Mesodermal cell (in vitro differentiated cells): ENCODE measurements at regions not wholly inside any gene's neighbourhood (a gene's known extent, or its start where the extent isn't known, plus 50 kb on each side); places are given as distances from the start of the nearest gene placed in this dataset.

ENCODE experiments used
- H3K27ac ChIP-seq: 2 replicates; pipeline ENCODE4 v1.7.0; 2013; ENCODE audit warnings: mild to moderate bottlenecking, low read depth, low read length, moderate library complexity; ENCODE audit not compliant: severe bottlenecking
- H3K36me3 ChIP-seq: 2 replicates; pipeline ENCODE4 v1.7.1; 2013; ENCODE audit warnings: mild to moderate bottlenecking, low read length, moderate library complexity; ENCODE audit not compliant: control insufficient read depth, insufficient read depth
- H3K4me1 ChIP-seq: one replicate; pipeline ENCODE4 v1.7.1; 2013; ENCODE audit warnings: mild to moderate bottlenecking, low read length; ENCODE audit not compliant: insufficient read depth, control insufficient read depth, poor library complexity, severe bottlenecking
- H3K4me3 ChIP-seq: 2 replicates; pipeline ENCODE4 v1.7.0; 2013; ENCODE audit warnings: low read length, control low read depth, mild to moderate bottlenecking; ENCODE audit not compliant: insufficient read depth, poor library complexity, severe bottlenecking; ENCODE audit errors: extremely low read depth
- H3K9me3 ChIP-seq: 2 replicates; pipeline ENCODE4 v1.7.1; 2013; ENCODE audit warnings: mild to moderate bottlenecking, low read length, moderate library complexity; ENCODE audit not compliant: control insufficient read depth
- WGBS, 2 experiments: methylation state at CpG; one replicate each; pipeline ENCODE4 v1.1.5; 2013; ENCODE audit warnings: missing lambda C conversion rate in 2 of 2; ENCODE audit not compliant: insufficient coverage in 2 of 2; 5-methylcytosine and 5-hydroxymethylcytosine counted together

DNA sequence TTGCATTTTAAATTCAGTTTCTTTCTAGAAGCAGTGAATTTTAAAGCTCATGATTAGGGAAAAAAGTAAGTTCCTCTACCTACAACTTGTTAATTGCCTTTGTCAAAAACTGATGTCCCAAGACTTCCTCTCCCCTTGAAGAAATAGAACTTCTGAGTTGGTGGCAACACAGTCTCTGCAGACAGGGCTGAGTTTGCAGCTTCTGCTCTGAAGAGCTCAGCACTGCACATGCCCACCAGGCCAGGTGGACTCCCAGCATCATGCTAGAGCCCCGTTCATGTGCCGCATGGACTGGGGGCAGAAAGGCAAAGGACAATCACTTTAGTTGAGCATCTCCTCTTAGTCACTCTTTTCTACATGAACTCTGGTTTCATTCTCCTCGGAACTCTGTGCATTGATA is 620.1 kb downstream of the VRK1 start:
- Histone ChIP-seq H3K4me3 (no peak overlapping the region), H3K9me3 (no peaks in the 10 kb centered on the region), H3K36me3 (no peaks in the 10 kb centered on the region), H3K27ac (no peak overlapping the region), H3K4me1 (no peaks in the 10 kb centered on the region)
- WGBS, 2 experiments: 94 to 100% methylated on average over 2 of the region's 3 CpGs

DNA sequence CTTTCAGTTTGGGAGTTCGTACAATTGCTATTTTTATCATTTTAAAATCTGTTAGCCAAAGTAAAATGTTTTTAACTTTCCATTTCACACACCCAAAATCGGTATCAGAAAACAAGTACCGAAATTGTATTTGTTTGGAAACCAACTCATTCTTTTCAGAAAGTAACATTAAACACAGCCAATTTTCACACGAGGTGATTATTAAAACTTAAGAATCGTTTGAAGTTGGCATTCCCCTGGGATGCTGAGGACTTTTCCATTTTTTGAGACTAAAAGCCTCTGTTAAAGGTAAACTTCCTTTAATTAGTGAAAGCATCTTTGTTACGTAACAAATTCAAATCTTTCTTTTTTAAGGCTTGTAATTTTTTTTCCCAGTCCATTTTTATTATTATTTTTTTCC is 623.0 kb downstream of the VRK1 start:
- 92 to 100% methylated on average over 1 to 2 of the region's 6 CpGs for WGBS, 2 experiments
- H3K36me3 ChIP-seq: no peaks in the 10 kb centered on the region
- no peaks in the 10 kb centered on the region for H3K4me1 ChIP-seq
- H3K27ac ChIP-seq: no peak overlapping the region
- H3K4me3 ChIP-seq: no peak overlapping the region
- no peaks in the 10 kb centered on the region for H3K9me3 ChIP-seq

DNA sequence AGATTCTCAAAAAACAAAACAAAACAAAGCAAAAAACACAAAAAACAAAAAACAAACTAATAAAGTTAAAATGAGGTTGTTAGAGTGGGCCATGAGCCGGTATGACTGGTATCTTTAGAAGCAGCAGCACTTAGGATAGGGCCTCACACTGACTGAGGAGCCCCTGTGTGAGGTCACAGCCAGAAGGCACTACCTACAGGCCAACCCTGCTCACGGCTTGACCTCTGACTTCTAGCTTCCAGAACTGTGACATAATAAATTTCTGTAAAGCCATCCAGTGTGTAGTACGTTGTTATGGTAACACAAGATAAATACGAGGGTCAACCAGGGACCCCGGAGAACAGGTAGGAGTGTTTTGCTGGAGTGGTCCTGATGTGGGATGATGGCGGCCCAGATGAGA is 629.6 kb downstream of the VRK1 start:
- no peaks in the 10 kb centered on the region for H3K9me3 ChIP-seq

DNA sequence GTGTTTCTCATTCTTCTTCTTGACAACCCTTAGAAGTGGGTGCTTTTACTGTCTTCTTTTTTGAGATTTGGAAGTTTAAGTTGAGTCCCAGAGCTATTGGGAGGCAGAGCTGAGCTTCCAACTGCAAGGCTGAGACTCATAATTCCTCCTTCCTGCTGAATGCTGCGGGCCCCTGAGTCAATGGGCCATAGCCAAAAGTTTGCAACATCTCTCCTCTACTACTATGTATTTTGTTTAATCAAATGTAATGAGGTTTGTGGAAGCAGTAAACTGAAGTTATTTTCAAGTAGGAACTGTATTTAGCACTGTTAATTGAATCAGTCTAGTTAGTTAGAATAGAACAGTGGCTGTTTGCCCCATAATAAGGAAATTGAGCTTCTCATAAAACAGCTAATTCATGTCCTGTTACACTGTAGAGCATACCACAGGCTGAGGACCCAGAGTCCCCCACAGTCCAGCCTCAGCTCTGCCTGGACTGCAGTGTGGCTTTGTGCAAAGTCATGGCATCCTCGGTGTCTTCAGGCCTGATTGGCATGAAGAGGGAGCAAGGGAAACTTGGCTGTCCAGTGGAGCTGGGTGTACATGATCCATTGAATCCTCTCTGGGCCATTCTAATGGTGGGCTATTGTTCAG is 631.7 kb downstream of the VRK1 start:
- H3K9me3 ChIP-seq: no peaks in the 10 kb centered on the region
- no peaks in the 10 kb centered on the region for H3K4me1 ChIP-seq
- no peak overlapping the region for H3K27ac ChIP-seq
- 89% methylated on average over 1 of the region's 2 CpGs for WGBS, 2 experiments
- no peaks in the 10 kb centered on the region for H3K36me3 ChIP-seq
- no peak overlapping the region for H3K4me3 ChIP-seq

More for the DNA sequence above, 629.6 kb downstream of the VRK1 start:
- no peak overlapping the region for H3K4me3 ChIP-seq
- no peak overlapping the region for H3K27ac ChIP-seq
- WGBS, 2 experiments: 89 to 94% methylated on average over 2 to 6 of the region's 6 CpGs
- H3K4me1 ChIP-seq: no peaks in the 10 kb centered on the region
- H3K36me3 ChIP-seq: no peaks in the 10 kb centered on the region

DNA sequence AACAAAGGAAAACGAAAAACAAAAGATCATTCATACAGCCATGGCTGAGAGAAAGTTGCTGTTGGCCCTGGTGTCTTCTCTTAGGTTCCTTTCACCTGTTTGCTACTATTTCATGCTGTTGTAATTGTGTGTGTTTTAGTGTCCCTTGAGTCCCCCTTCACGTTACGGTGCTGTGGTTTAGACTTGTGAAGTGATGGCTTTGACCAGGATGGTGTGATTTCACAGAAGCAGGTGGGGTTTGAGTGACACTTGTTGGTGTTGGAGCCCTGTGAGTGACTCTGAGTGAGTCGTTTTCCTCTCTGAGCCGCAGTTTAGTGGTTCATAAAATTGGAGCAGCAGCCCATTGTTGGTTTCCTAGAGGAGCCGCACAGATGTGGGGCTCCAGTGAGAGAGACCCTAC is 635.4 kb downstream of the VRK1 start:
- 75 to 92% methylated on average over 3 to 4 of the region's 6 CpGs for WGBS, 2 experiments
- H3K27ac ChIP-seq: no peak overlapping the region
- H3K4me1 ChIP-seq: no peaks in the 10 kb centered on the region
- no peaks in the 10 kb centered on the region for H3K36me3 ChIP-seq
- no peaks in the 10 kb centered on the region for H3K9me3 ChIP-seq
- H3K4me3 ChIP-seq: no peak overlapping the region

DNA sequence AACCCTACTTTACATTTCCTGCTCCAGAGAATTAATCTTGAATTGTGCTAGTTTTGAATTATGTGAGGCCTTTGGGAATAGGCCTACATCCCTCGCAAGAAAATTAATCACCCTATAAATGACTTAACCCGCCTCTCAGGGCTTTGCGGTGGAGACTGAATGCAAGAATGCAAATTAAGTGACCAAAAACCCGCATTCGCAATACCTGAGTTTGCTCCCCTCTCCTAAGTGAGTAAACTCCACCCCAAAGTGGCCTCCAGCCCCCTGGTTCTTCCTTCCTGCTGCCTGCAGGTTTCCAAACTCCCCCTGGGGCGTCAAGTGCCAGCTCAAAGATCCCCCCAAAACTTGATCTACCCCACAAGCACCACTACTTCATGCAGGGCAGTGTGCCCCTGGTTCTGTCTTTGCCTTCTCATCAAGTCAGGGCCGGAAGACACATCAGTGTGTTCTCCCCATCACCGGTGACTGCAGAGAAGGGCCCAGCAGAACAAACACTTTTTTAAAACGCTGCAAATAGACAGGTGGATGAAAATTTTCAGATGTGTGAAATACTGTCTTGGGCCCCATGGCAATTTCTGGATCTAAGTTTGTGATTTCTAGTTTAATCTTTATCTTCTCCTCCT is 644.7 kb downstream of the VRK1 start:
- no peak overlapping the region for H3K27ac ChIP-seq
- no peaks in the 10 kb centered on the region for H3K4me1 ChIP-seq
- 79 to 88% methylated on average over 5 to 6 of the region's 9 CpGs for WGBS, 2 experiments
- H3K9me3 ChIP-seq: no peaks in the 10 kb centered on the region
- no peak overlapping the region for H3K4me3 ChIP-seq
- no peaks in the 10 kb centered on the region for H3K36me3 ChIP-seq

DNA sequence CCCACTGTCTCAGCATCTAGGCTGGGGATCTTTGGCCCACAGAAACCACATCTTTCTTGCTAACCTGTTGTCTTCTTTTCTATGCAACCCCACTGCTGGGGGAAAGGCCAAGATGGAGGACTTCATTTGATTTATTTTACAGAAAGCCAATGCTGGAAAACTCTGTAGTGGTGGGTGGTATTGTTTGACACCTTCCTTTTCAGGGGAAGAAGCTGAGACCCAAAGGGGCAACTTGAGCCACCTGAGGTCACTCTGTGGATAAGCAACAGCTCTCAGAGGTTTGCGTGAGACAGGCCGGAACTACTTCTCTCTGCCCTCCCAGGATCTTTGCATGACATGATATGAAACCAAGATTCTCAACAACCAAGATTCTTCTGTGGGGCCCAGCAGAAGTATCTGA is 645.2 kb downstream of the VRK1 start:
- Histone ChIP-seq H3K9me3 (no peaks in the 10 kb centered on the region), H3K4me1 (no peaks in the 10 kb centered on the region), H3K27ac (no peak overlapping the region), H3K36me3 (no peaks in the 10 kb centered on the region), H3K4me3 (no peak overlapping the region)
- WGBS, 2 experiments: 100% methylated on average over 2 of the region's 2 CpGs

DNA sequence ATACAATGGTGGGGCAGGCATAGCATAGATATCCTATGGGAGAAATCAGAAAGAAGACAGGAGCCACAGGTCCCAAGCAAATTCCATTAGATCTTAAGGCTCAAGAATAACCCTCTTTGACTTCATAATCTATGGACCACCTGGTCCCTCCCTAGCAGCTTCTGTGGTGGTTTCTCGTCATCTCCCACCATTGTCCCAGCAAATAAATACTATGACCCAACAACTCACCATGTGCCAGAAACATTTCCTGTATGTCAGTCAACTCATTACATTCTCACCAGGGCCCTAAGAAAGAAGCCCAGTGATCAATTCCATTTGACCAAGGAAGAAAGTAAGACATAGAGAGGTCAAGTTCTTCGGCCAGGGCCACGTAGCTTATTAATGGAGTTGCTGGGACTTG is 646.2 kb downstream of the VRK1 start:
- Histone ChIP-seq H3K27ac (no peak overlapping the region), H3K4me1 (no peaks in the 10 kb centered on the region), H3K4me3 (no peak overlapping the region), H3K36me3 (no peaks in the 10 kb centered on the region), H3K9me3 (no peaks in the 10 kb centered on the region)
- 83 to 90% methylated on average over 1 to 3 of the region's 3 CpGs for WGBS, 2 experiments

DNA sequence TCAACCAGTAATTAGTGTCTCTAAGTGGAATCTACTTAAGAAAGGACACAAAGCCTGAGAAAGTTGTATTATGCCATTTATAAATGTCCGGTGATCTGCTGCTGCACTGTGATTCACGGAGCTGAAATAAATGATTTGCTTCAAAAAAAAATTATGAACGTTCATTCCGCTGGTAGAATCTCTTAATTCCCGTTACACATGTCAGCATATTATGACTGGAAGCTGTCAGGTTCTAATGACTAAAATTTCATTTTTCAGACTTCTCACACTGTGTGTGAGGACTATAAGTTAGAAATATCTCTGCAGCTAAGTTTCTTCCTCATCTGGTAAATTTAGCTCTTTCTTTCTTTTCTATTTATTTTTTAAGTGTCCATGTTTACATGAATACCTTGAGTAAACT is 647.1 kb downstream of the VRK1 start:
- 90% methylated on average over 4 of the region's 5 CpGs; no CpG with 5 or more reads in 1 of the 2 experiments for WGBS, 2 experiments
- no peaks in the 10 kb centered on the region for H3K36me3 ChIP-seq
- H3K4me1 ChIP-seq: no peaks in the 10 kb centered on the region
- H3K9me3 ChIP-seq: no peaks in the 10 kb centered on the region
- H3K4me3 ChIP-seq: no peak overlapping the region
- H3K27ac ChIP-seq: no peak overlapping the region

DNA sequence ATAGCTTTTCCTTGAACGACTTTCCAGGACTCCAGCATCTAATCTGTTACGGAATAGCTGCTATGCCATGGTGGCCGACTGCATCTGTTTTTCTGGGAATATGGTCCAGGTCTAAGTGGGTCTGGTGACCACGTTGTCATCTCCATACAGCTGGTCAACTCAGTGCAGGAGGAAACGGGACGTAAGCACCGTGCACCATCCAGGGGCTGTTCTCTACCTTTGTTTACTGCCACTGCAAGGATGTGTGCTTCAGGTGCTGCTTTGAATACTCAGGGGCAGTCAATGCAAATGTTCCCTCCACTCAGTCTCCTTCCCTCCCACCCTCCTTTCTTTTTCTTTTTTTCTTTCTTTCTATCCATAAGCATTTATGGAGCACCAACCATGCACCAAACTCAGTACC is 648.2 kb downstream of the VRK1 start:
- Histone ChIP-seq H3K4me1 (no peaks in the 10 kb centered on the region), H3K36me3 (no peaks in the 10 kb centered on the region), H3K27ac (no peak overlapping the region), H3K9me3 (no peaks in the 10 kb centered on the region), H3K4me3 (no peak overlapping the region)
- WGBS, 2 experiments: 98% methylated on average over 6 to 7 of the region's 7 CpGs

DNA sequence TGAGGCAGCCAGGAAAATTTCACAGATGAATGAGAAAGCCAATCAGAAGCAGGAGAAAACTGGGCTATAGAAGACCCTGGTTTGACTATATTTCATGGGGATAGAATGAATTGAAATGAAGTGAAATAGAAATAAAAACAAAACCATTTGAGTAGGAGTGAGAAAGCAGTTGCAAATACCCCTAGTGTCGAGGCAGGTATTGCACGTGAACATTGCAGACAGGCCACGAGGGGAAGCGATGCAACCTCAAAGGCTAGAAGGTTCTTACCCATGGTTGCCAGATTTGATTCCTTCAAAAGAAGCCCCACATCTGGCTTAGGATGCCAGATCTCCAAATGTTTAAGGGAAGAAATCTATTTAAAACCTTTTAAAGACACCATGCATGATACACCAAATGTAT is 648.9 kb downstream of the VRK1 start:
- Histone ChIP-seq H3K4me1 (no peaks in the 10 kb centered on the region), H3K9me3 (no peaks in the 10 kb centered on the region), H3K4me3 (no peak overlapping the region), H3K36me3 (no peaks in the 10 kb centered on the region), H3K27ac (no peak overlapping the region)
- 83 to 89% methylated on average over 4 of the region's 4 CpGs for WGBS, 2 experiments
